ENCODE measurements at regions not wholly inside any gene's neighbourhood (a gene's known extent, or its start where the extent isn't known, plus 50 kb on each side); places are given as distances from the start of the nearest gene placed in this dataset.

GRCh38 chr14:47993883-47994282 is 318.5 kb upstream of the MDGA2 start:
- Mint-ChIP-seq H3K4me1 (no peaks in the 10 kb centered on the region), H3K27ac (no peak overlapping the region), H3K36me3 (no peaks in the 10 kb centered on the region), H3K4me3 (no peak overlapping the region), H3K27me3 (no peaks in the 10 kb centered on the region), H3K9me3 (peaks cover 8 to 18% (median 14%) of the 10 kb centered on the region in 3 donors)
- Histone ChIP-seq H3K4me1 (ENCODE audit: control insufficient read depth in 1 of 2, extremely low read depth in 1 of 2, insufficient read depth in 2 of 2, low read length in 2 of 2) (no peaks in the 10 kb centered on the region), H3K4me3 (ENCODE audit: control insufficient read depth in 1 of 2, extremely low read depth in 1 of 2, low read length in 1 of 2) (no peak overlapping the region), H3K36me3 (ENCODE audit: control insufficient read depth in 2 of 2, extremely low read depth in 1 of 2, insufficient read depth in 1 of 2, low read length in 1 of 2) (no peaks in the 10 kb centered on the region), H3K27ac (ENCODE audit: low read length) (no peak overlapping the region), H3K9me3 (no peaks in the 10 kb centered on the region), H3K27me3 (replicated peaks in 1 of 2; ENCODE audit: control insufficient read depth in 2 of 2, extremely low read depth in 1 of 2, insufficient read depth in 2 of 2, low read length in 1 of 2) (no peaks in the 10 kb centered on the region)
- ChIA-PET POLR2A (no interaction called here), CTCF (no interaction called here)
- ATAC-seq (replicated peaks in 1 of 4) (no peak), DNase-seq (no peak)

DNA sequence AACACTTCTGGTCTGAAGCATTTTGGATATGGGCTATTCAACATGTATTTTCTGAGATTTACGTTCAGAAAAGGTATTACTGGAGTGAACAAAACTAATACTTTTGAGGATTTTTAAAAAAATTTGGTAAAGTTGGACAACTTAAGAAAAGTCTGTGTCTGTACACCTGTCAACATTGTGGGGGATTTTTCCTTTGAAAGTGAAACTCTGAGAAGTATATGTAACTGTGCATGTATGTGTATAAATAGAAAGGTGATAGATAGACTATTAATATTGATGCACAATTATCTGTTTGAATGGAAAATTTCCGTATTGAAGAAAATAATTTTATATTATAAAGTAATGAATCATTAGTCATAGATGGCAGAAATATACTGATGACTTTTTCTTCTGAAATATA is 312.8 kb upstream of the MDGA2 start:
- Mint-ChIP-seq H3K27ac (no peak overlapping the region), H3K36me3 (no peaks in the 10 kb centered on the region), H3K4me3 (no peak overlapping the region), H3K4me1 (no peaks in the 10 kb centered on the region), H3K27me3 (no peaks in the 10 kb centered on the region), H3K9me3 (peaks cover 4 to 9% (median 8%) of the 10 kb centered on the region in 3 donors)
- Histone ChIP-seq H3K4me3 (ENCODE audit: control insufficient read depth in 1 of 2, extremely low read depth in 1 of 2, low read length in 1 of 2) (no peak overlapping the region), H3K4me1 (ENCODE audit: control insufficient read depth in 1 of 2, extremely low read depth in 1 of 2, insufficient read depth in 2 of 2, low read length in 2 of 2) (no peaks in the 10 kb centered on the region), H3K36me3 (ENCODE audit: control insufficient read depth in 2 of 2, extremely low read depth in 1 of 2, insufficient read depth in 1 of 2, low read length in 1 of 2) (no peaks in the 10 kb centered on the region), H3K9me3 (no peaks in the 10 kb centered on the region), H3K27me3 (replicated peaks in 1 of 2; ENCODE audit: control insufficient read depth in 2 of 2, extremely low read depth in 1 of 2, insufficient read depth in 2 of 2, low read length in 1 of 2) (no peaks in the 10 kb centered on the region), H3K27ac (ENCODE audit: low read length) (no peak overlapping the region)
- ATAC-seq (replicated peaks in 1 of 4) (no peak), DNase-seq (no peak)
- ChIA-PET CTCF (no interaction called here), POLR2A (no interaction called here)
- WGBS (ENCODE audit: insufficient coverage) = 44% methylated on average over 1 of the region's 2 CpGs

- H3K27me3 Mint-ChIP-seq = no peaks in the 10 kb centered on the region
Observed at GRCh38 chr14:47978871-47979270, 303.5 kb upstream of the MDGA2 start.

GRCh38 chr14:47976139-47976538 is 300.7 kb upstream of the MDGA2 start:
- no peaks in the 10 kb centered on the region for H3K27me3 Mint-ChIP-seq
- Histone ChIP-seq H3K9me3 (no peaks in the 10 kb centered on the region), H3K4me1 (ENCODE audit: control insufficient read depth in 1 of 2, extremely low read depth in 1 of 2, insufficient read depth in 2 of 2, low read length in 2 of 2) (no peaks in the 10 kb centered on the region), H3K27ac (ENCODE audit: low read length) (no peak overlapping the region), H3K36me3 (ENCODE audit: control insufficient read depth in 2 of 2, extremely low read depth in 1 of 2, insufficient read depth in 1 of 2, low read length in 1 of 2) (no peaks in the 10 kb centered on the region), H3K27me3 (replicated peaks in 1 of 2; ENCODE audit: control insufficient read depth in 2 of 2, extremely low read depth in 1 of 2, insufficient read depth in 2 of 2, low read length in 1 of 2) (no peaks in the 10 kb centered on the region), H3K4me3 (ENCODE audit: control insufficient read depth in 1 of 2, extremely low read depth in 1 of 2, low read length in 1 of 2) (no peak overlapping the region)
- no peak for DNase-seq
- WGBS (ENCODE audit: insufficient coverage) = 81% methylated on average over 2 of the region's 2 CpGs
- no peak overlapping the region for H3K27ac Mint-ChIP-seq
- POLR2A ChIA-PET = interaction anchor here in 1 of 2 donors (0.6 kb wide), 1 partner anchor 26 kb away, joined by 3 read pairs; no protein-coding TSS in a partner anchor
- CTCF ChIA-PET = no interaction called here
- no peaks in the 10 kb centered on the region for H3K36me3 Mint-ChIP-seq
- no peaks in the 10 kb centered on the region for H3K4me1 Mint-ChIP-seq
- no peak overlapping the region for H3K4me3 Mint-ChIP-seq
- no peak for ATAC-seq (replicated peaks in 1 of 4)
- H3K9me3 Mint-ChIP-seq = peaks cover 8 to 23% (median 14%) of the 10 kb centered on the region in 3 donors

More at GRCh38 chr14:47978871-47979270, 303.5 kb upstream of the MDGA2 start:
- ChIA-PET POLR2A (no interaction called here), CTCF (no interaction called here)
- ATAC-seq (replicated peaks in 1 of 4) (no peak), DNase-seq (no peak)
- no peak overlapping the region for H3K4me3 Mint-ChIP-seq
- no peaks in the 10 kb centered on the region for H3K9me3 ChIP-seq
- no peak overlapping the region for H3K27ac Mint-ChIP-seq
- H3K36me3 ChIP-seq (ENCODE audit: control insufficient read depth in 2 of 2, extremely low read depth in 1 of 2, insufficient read depth in 1 of 2, low read length in 1 of 2) = no peaks in the 10 kb centered on the region
- peaks cover 0 to 17% (median 14%) of the 10 kb centered on the region in 3 donors for H3K9me3 Mint-ChIP-seq
- no peak overlapping the region for H3K27ac ChIP-seq (ENCODE audit: low read length)
- H3K4me1 Mint-ChIP-seq = no peaks in the 10 kb centered on the region
- H3K36me3 Mint-ChIP-seq = no peaks in the 10 kb centered on the region
- H3K4me1 ChIP-seq (ENCODE audit: control insufficient read depth in 1 of 2, extremely low read depth in 1 of 2, insufficient read depth in 2 of 2, low read length in 2 of 2) = no peaks in the 10 kb centered on the region
- no peaks in the 10 kb centered on the region for H3K27me3 ChIP-seq (replicated peaks in 1 of 2; ENCODE audit: control insufficient read depth in 2 of 2, extremely low read depth in 1 of 2, insufficient read depth in 2 of 2, low read length in 1 of 2)
- H3K4me3 ChIP-seq (ENCODE audit: control insufficient read depth in 1 of 2, extremely low read depth in 1 of 2, low read length in 1 of 2) = no peak overlapping the region

DNA sequence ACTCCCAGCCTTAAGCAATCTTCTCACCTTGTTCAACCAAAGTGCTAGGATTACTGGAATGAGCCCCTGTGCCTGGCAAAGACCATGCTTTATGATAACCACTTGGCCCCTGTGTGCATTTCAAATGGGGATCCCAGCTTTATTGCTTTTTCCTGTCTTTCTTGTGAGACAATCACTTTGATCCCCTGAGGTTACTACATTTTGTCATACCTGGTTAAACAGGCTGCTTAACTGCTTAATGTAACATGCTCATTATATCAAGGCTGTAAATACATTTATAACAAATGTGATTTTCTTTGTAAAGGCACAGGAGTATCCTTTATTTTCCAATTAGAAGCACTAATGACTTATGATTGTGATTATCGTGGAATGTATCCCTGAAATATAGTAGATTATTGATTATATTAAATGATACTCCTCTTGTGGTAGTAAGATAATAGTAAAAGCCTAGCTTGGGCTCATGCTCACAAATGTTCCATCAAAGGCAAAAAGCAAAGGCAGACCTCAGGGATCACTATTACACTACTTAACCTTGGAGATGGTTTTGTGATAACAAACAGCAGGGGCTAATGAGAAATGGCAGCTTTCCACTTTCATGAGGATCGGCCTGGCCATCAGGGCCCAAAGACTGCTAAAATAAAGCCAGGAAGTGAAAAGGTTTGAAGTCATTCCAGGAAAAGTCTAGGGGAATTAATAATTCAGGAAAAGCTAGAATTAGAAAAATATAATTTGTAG is 290.8 kb upstream of the MDGA2 start:
- Mint-ChIP-seq H3K9me3 (peaks cover 4 to 9% (median 5%) of the 10 kb centered on the region in 3 donors), H3K36me3 (no peaks in the 10 kb centered on the region), H3K27ac (no peak overlapping the region), H3K4me3 (no peak overlapping the region), H3K27me3 (no peaks in the 10 kb centered on the region), H3K4me1 (no peaks in the 10 kb centered on the region)
- Histone ChIP-seq H3K4me3 (ENCODE audit: control insufficient read depth in 1 of 2, extremely low read depth in 1 of 2, low read length in 1 of 2) (no peak overlapping the region), H3K27ac (ENCODE audit: low read length) (no peak overlapping the region), H3K36me3 (ENCODE audit: control insufficient read depth in 2 of 2, extremely low read depth in 1 of 2, insufficient read depth in 1 of 2, low read length in 1 of 2) (no peaks in the 10 kb centered on the region), H3K9me3 (no peaks in the 10 kb centered on the region), H3K27me3 (replicated peaks in 1 of 2; ENCODE audit: control insufficient read depth in 2 of 2, extremely low read depth in 1 of 2, insufficient read depth in 2 of 2, low read length in 1 of 2) (no peaks in the 10 kb centered on the region), H3K4me1 (ENCODE audit: control insufficient read depth in 1 of 2, extremely low read depth in 1 of 2, insufficient read depth in 2 of 2, low read length in 2 of 2) (no peaks in the 10 kb centered on the region)
- WGBS (ENCODE audit: insufficient coverage) = 67% methylated on average over 1 of the region's 2 CpGs
- CTCF ChIA-PET = no interaction called here
- DNase-seq = no peak
- ATAC-seq (replicated peaks in 1 of 4) = no peak
- POLR2A ChIA-PET = no interaction called here

DNA sequence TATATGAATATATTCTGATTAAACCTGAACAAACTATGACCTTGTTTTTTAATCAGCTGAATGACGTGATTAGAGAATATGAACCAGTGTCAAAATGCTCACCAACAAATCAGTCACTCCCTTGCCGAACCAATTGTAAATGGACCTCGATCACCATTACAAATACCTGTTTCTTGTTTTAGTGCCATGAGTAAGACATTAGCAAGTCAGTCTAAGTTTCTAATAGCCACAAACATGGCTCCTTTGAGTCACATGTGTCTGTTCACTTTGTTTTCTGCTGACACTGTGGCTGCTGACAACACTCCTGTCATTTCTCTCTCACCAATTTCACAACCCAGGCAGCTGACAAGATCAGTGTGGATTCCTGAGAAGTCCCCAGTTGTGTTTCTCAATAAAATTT is 286.2 kb upstream of the MDGA2 start:
- no peak overlapping the region for H3K4me3 ChIP-seq (ENCODE audit: control insufficient read depth in 1 of 2, extremely low read depth in 1 of 2, low read length in 1 of 2)
- no peaks in the 10 kb centered on the region for H3K4me1 ChIP-seq (ENCODE audit: control insufficient read depth in 1 of 2, extremely low read depth in 1 of 2, insufficient read depth in 2 of 2, low read length in 2 of 2)
- no peaks in the 10 kb centered on the region for H3K36me3 ChIP-seq (ENCODE audit: control insufficient read depth in 2 of 2, extremely low read depth in 1 of 2, insufficient read depth in 1 of 2, low read length in 1 of 2)
- Mint-ChIP-seq H3K36me3 (no peaks in the 10 kb centered on the region), H3K27me3 (no peaks in the 10 kb centered on the region), H3K27ac (no peak overlapping the region), H3K4me1 (no peaks in the 10 kb centered on the region), H3K9me3 (peaks cover 0 to 8% (median 4%) of the 10 kb centered on the region in 3 donors), H3K4me3 (no peak overlapping the region)
- ChIA-PET POLR2A (no interaction called here), CTCF (no interaction called here)
- H3K27me3 ChIP-seq (replicated peaks in 1 of 2; ENCODE audit: control insufficient read depth in 2 of 2, extremely low read depth in 1 of 2, insufficient read depth in 2 of 2, low read length in 1 of 2) = no peaks in the 10 kb centered on the region
- no peak overlapping the region for H3K27ac ChIP-seq (ENCODE audit: low read length)
- no peaks in the 10 kb centered on the region for H3K9me3 ChIP-seq
- WGBS (ENCODE audit: insufficient coverage) = no CpG with 5 or more reads among the region's 3 CpGs
- DNase-seq (no peak), ATAC-seq (replicated peaks in 1 of 4) (no peak)

- Mint-ChIP-seq H3K27me3 (no peaks in the 10 kb centered on the region), H3K4me3 (no peak overlapping the region), H3K27ac (no peak overlapping the region), H3K4me1 (no peaks in the 10 kb centered on the region), H3K36me3 (no peaks in the 10 kb centered on the region), H3K9me3 (peaks cover 0 to 8% (median 4%) of the 10 kb centered on the region in 3 donors)
- ChIA-PET CTCF (no interaction called here), POLR2A (no interaction called here)
- ATAC-seq (replicated peaks in 1 of 4) (no peak), DNase-seq (no peak)
- Histone ChIP-seq H3K9me3 (no peaks in the 10 kb centered on the region), H3K27me3 (replicated peaks in 1 of 2; ENCODE audit: control insufficient read depth in 2 of 2, extremely low read depth in 1 of 2, insufficient read depth in 2 of 2, low read length in 1 of 2) (no peaks in the 10 kb centered on the region), H3K36me3 (ENCODE audit: control insufficient read depth in 2 of 2, extremely low read depth in 1 of 2, insufficient read depth in 1 of 2, low read length in 1 of 2) (no peaks in the 10 kb centered on the region), H3K4me1 (ENCODE audit: control insufficient read depth in 1 of 2, extremely low read depth in 1 of 2, insufficient read depth in 2 of 2, low read length in 2 of 2) (no peaks in the 10 kb centered on the region), H3K27ac (ENCODE audit: low read length) (no peak overlapping the region), H3K4me3 (ENCODE audit: control insufficient read depth in 1 of 2, extremely low read depth in 1 of 2, low read length in 1 of 2) (no peak overlapping the region)
- no CpG with 5 or more reads among the region's 2 CpGs for WGBS (ENCODE audit: insufficient coverage)
Observed at GRCh38 chr14:47959740-47960139, 284.3 kb upstream of the MDGA2 start.
